ENCODE measurements at regions not wholly inside any gene's neighbourhood (a gene's known extent, or its start where the extent isn't known, plus 50 kb on each side); places are given as distances from the start of the nearest gene placed in this dataset.
"Not testable (repeated sequence)": the region's sequence is repeated elsewhere in the genome, so short reads cannot be mapped to it uniquely, and the experiment has no call there.

- Histone ChIP-seq H3K4me3 (no peak overlapping the region), H3K27me3 (no peaks in the 10 kb centered on the region), H3K9me3 (no peaks in the 10 kb centered on the region), H3K4me1 (no peaks in the 10 kb centered on the region), H3K27ac (no peak overlapping the region), H3K36me3 (no peaks in the 10 kb centered on the region)
- WGBS, 2 donors, result 43 to 47% methylated on average over 1 of the region's 1 CpG
- TF ChIP-seq CTCF (IDR thresholded peaks at IDR 0.05) (no peak), POLR2A (IDR thresholded peaks at IDR 0.05) (no peak)
- intact Hi-C loops (cut with DNase I), result no loop called here
- DNase-seq, result no peak
Measured at GRCh38 chr17:53626286-53626685, 196.4 kb upstream of the KIF2B start.

- H3K4me3 ChIP-seq, result no peak overlapping the region
- no peaks in the 10 kb centered on the region for H3K4me1 ChIP-seq
- no peak overlapping the region for H3K27ac ChIP-seq
- no peak for TF ChIP-seq CTCF (IDR thresholded peaks at IDR 0.05)
- WGBS, 2 donors, result 32 to 40% methylated on average over 3 of the region's 3 CpGs
- H3K9me3 ChIP-seq, result no peaks in the 10 kb centered on the region
- H3K36me3 ChIP-seq, result no peaks in the 10 kb centered on the region
- intact Hi-C loops (cut with DNase I), result no loop called here
- no peak for DNase-seq
- H3K27me3 ChIP-seq, result no peaks in the 10 kb centered on the region
Measured at GRCh38 chr17:53619025-53619424, 203.7 kb upstream of the KIF2B start.

- H3K27ac ChIP-seq; H3K36me3 ChIP-seq; H3K4me1 ChIP-seq; H3K27me3 ChIP-seq; H3K4me3 ChIP-seq; DNase-seq; intact Hi-C loops (cut with DNase I); H3K9me3 ChIP-seq: not testable (repeated sequence)
- 79 to 80% methylated on average over 5 of the region's 5 CpGs for WGBS, 2 donors
Measured at GRCh38 chr17:53608208-53608607, 214.5 kb upstream of the KIF2B start.

GRCh38 chr17:53607475-53607874 lies 215.3 kb upstream of the KIF2B start:
- Histone ChIP-seq H3K36me3 (no peaks in the 10 kb centered on the region), H3K27me3 (no peaks in the 10 kb centered on the region), H3K4me1 (no peaks in the 10 kb centered on the region), H3K4me3 (no peak overlapping the region), H3K27ac (no peak overlapping the region), H3K9me3 (peaks cover 0 to 7% (median 5%) of the 10 kb centered on the region in 3 donors)
- intact Hi-C loops (cut with DNase I), result no loop called here
- DNase-seq, result no peak
- TF ChIP-seq CTCF (IDR thresholded peaks at IDR 0.05) (no peak), POLR2A (IDR thresholded peaks at IDR 0.05) (no peak)
- 22 to 27% methylated on average over 1 of the region's 1 CpG for WGBS, 2 donors

GRCh38 chr17:53588317-53588716 lies 234.4 kb upstream of the KIF2B start:
- no peak overlapping the region for H3K4me3 ChIP-seq
- no peaks in the 10 kb centered on the region for H3K9me3 ChIP-seq
- H3K27me3 ChIP-seq, result no peaks in the 10 kb centered on the region
- intact Hi-C loops (cut with DNase I), result no loop called here
- TF ChIP-seq CTCF (IDR thresholded peaks at IDR 0.05) (no peak), POLR2A (IDR thresholded peaks at IDR 0.05) (no peak)
- H3K4me1 ChIP-seq, result no peaks in the 10 kb centered on the region
- no peaks in the 10 kb centered on the region for H3K36me3 ChIP-seq
- H3K27ac ChIP-seq, result no peak overlapping the region
- no peak for DNase-seq

GRCh38 chr17:53574038-53574437 lies 248.7 kb upstream of the KIF2B start:
- no peak for TF ChIP-seq CTCF (IDR thresholded peaks at IDR 0.05)
- intact Hi-C loops (cut with DNase I), result no loop called here
- Histone ChIP-seq H3K9me3 (no peaks in the 10 kb centered on the region), H3K27me3 (no peaks in the 10 kb centered on the region), H3K36me3 (no peaks in the 10 kb centered on the region), H3K4me3 (no peak overlapping the region), H3K27ac (no peak overlapping the region), H3K4me1 (no peaks in the 10 kb centered on the region)
- DNase-seq, result no peak
- 84 to 95% methylated on average over 2 of the region's 2 CpGs for WGBS, 2 donors

All from esophagus squamous epithelium (tissue), 5 donors.